ENCODE measurements at regions not wholly inside any gene's neighbourhood (a gene's known extent, or its start where the extent isn't known, plus 50 kb on each side); places are given as distances from the start of the nearest gene placed in this dataset.

GRCh38 chr5:56313596-56313995 lies 80.5 kb upstream of the ANKRD55 start:
- Histone ChIP-seq H3K4me2 (replicated peaks; ENCODE audit: extremely low read depth, low read length, poor library complexity, severe bottlenecking) (no peak overlapping the region), H2AFZ (ENCODE audit: insufficient read depth, low read depth, low read length, poor library complexity, severe bottlenecking) (no peak overlapping the region)

GRCh38 chr5:56313004-56313531 lies 79.9 kb upstream of the ANKRD55 start:
- Histone ChIP-seq H4K20me1 (ENCODE audit: insufficient read depth, low read length) (no peaks in the 10 kb centered on the region), H3K9me3 (replicated peaks in 1 of 2; ENCODE audit: control insufficient read depth in 1 of 2, insufficient read depth in 1 of 2, low read length in 2 of 2) (no peaks in the 10 kb centered on the region), H3K27me3 (ENCODE audit: control insufficient read depth in 2 of 2, insufficient read depth in 2 of 2, low read length in 2 of 2) (no peaks in the 10 kb centered on the region), H3K27ac (ENCODE audit: low read depth in 1 of 2, low read length in 2 of 2) (no peak overlapping the region), H3K4me3 (replicated peaks in 1 of 3; ENCODE audit: low read depth in 2 of 3, low read length in 3 of 3) (no peak overlapping the region), H3K79me2 (ENCODE audit: insufficient read depth, low read length) (no peaks in the 10 kb centered on the region), H3K36me3 (replicated peaks in 1 of 2; ENCODE audit: control insufficient read depth in 1 of 2, insufficient read depth in 2 of 2, low read length in 2 of 2) (no peaks in the 10 kb centered on the region), H2AFZ (ENCODE audit: insufficient read depth, low read depth, low read length, poor library complexity, severe bottlenecking) (no peak overlapping the region), H3K4me2 (replicated peaks; ENCODE audit: extremely low read depth, low read length, poor library complexity, severe bottlenecking) (no peak overlapping the region), H3K9ac (ENCODE audit: insufficient read depth, low read length, poor library complexity, severe bottlenecking) (no peak overlapping the region), H3K4me1 (ENCODE audit: control insufficient read depth in 1 of 2, insufficient read depth in 2 of 2, low read length in 2 of 2) (no peaks in the 10 kb centered on the region)
- no peaks in the 10 kb centered on the region for H3K9me3 Mint-ChIP-seq
- no peak overlapping the region for H3K4me3 Mint-ChIP-seq
- H3K36me3 Mint-ChIP-seq = no peaks in the 10 kb centered on the region
- H3K27me3 Mint-ChIP-seq (ENCODE audit: low read depth in 3 of 3) = peaks cover 0 to 1% (median 0%) of the 10 kb centered on the region in 3 donors
- no peak for TF ChIP-seq CTCF (IDR thresholded peaks at IDR 0.05)
- H3K27ac Mint-ChIP-seq = no peak overlapping the region
- H3K4me1 Mint-ChIP-seq = peaks cover 5% of the 10 kb centered on the region
- DNase-seq = no peak
- intact Hi-C loops (cut with micrococcal nuclease) = no loop called here
- WGBS (ENCODE audit: insufficient coverage) = no CpG with 5 or more reads among the region's 5 CpGs

More at GRCh38 chr5:56313596-56313995, 80.5 kb upstream of the ANKRD55 start:
- H3K27me3 Mint-ChIP-seq (ENCODE audit: low read depth in 3 of 3) = peaks cover 0 to 1% (median 0%) of the 10 kb centered on the region in 3 donors
- H3K9me3 ChIP-seq (replicated peaks in 1 of 2; ENCODE audit: control insufficient read depth in 1 of 2, insufficient read depth in 1 of 2, low read length in 2 of 2) = no peaks in the 10 kb centered on the region
- no peak for TF ChIP-seq CTCF (IDR thresholded peaks at IDR 0.05)
- peaks cover 5% of the 10 kb centered on the region for H3K4me1 Mint-ChIP-seq
- H3K36me3 ChIP-seq (replicated peaks in 1 of 2; ENCODE audit: control insufficient read depth in 1 of 2, insufficient read depth in 2 of 2, low read length in 2 of 2) = no peaks in the 10 kb centered on the region
- no peak overlapping the region for H3K27ac Mint-ChIP-seq
- H3K79me2 ChIP-seq (ENCODE audit: insufficient read depth, low read length) = no peaks in the 10 kb centered on the region
- no peaks in the 10 kb centered on the region for H3K27me3 ChIP-seq (ENCODE audit: control insufficient read depth in 2 of 2, insufficient read depth in 2 of 2, low read length in 2 of 2)
- H3K4me3 ChIP-seq (replicated peaks in 1 of 3; ENCODE audit: low read depth in 2 of 3, low read length in 3 of 3) = no peak overlapping the region
- no peak overlapping the region for H3K4me3 Mint-ChIP-seq
- no peak overlapping the region for H3K9ac ChIP-seq (ENCODE audit: insufficient read depth, low read length, poor library complexity, severe bottlenecking)
- no peak overlapping the region for H3K27ac ChIP-seq (ENCODE audit: low read depth in 1 of 2, low read length in 2 of 2)
- H3K9me3 Mint-ChIP-seq = no peaks in the 10 kb centered on the region
- no peaks in the 10 kb centered on the region for H3K36me3 Mint-ChIP-seq
- no peaks in the 10 kb centered on the region for H3K4me1 ChIP-seq (ENCODE audit: control insufficient read depth in 1 of 2, insufficient read depth in 2 of 2, low read length in 2 of 2)
- H4K20me1 ChIP-seq (ENCODE audit: insufficient read depth, low read length) = no peaks in the 10 kb centered on the region
- intact Hi-C loops (cut with micrococcal nuclease) = no loop called here
- DNase-seq = no peak
